Heart right ventricle (tissue), 16 donors: ENCODE measurements at regions not wholly inside any gene's neighbourhood (a gene's known extent, or its start where the extent isn't known, plus 50 kb on each side); places are given as distances from the start of the nearest gene placed in this dataset.
"Not testable (repeated sequence)": the region's sequence is repeated elsewhere in the genome, so short reads cannot be mapped to it uniquely, and the experiment has no call there.

Experiments used
- ATAC-seq, 8 donors: fragments of 200-7000 bp; cut with Tn5 transposase; one replicate each; pipeline ENCODE4 v1.9.1; 2020; ENCODE audit warnings: mild to moderate bottlenecking in 8 of 8, moderate library complexity in 8 of 8, moderate number of reproducible peaks in 1 of 8
- DNase-seq, 2 donors: peaks; one replicate each; pipeline ENCODE4 v3.0.0-alpha.2; 2020
- H3K27ac ChIP-seq, 10 donors: fragments of 200-600 bp; sonication (generic) in 2 of 10; one replicate each; pipeline versions ENCODE4 v1.5.0 to v1.8.0; 2020 to 2022; ENCODE audit warnings: mild to moderate bottlenecking in 3 of 10
- H3K27me3 ChIP-seq, 7 donors: fragments of 200-600 bp; one replicate each; pipeline ENCODE4 v1.8.0; 2021 to 2022; ENCODE audit warnings: mild to moderate bottlenecking in 2 of 7
- H3K36me3 ChIP-seq, 9 donors: fragments of 200-600 bp; sonication (generic) in 1 of 9; one replicate each; pipeline versions ENCODE4 v1.5.0 to v1.8.0; 2020 to 2022; ENCODE audit warnings: mild to moderate bottlenecking in 2 of 9
- H3K4me1 ChIP-seq, 9 donors: fragments of 200-600 bp; sonication (generic) in 1 of 9; one replicate each; pipeline versions ENCODE4 v1.5.0 to v1.8.0; 2020 to 2022; ENCODE audit warnings: mild to moderate bottlenecking in 4 of 9
- H3K4me3 ChIP-seq, 10 donors: fragments of 200-600 bp; sonication (generic) in 2 of 10; one replicate each; pipeline versions ENCODE4 v1.5.0 to v1.8.0; 2020 to 2022; ENCODE audit warnings: mild to moderate bottlenecking in 7 of 10, moderate library complexity in 2 of 10
- H3K9me3 ChIP-seq, 11 donors: fragments of 200-600 bp in 10 of 11; sonication (generic) in 2 of 11; one replicate each; pipeline versions ENCODE4 v1.5.0 to v1.8.0; 2013 to 2022; ENCODE audit warnings: mild to moderate bottlenecking in 2 of 11, control low read depth in 1 of 11, moderate library complexity in 1 of 11
- WGBS, 2 donors: extraction: QIAGEN DNeasy Blood & Tissue Kit; methylation state at CpG; one replicate each; pipeline ENCODE4 v1.1.7; 2013; ENCODE audit warnings: inconsistent platforms in 1 of 2; 5-methylcytosine and 5-hydroxymethylcytosine counted together
- intact Hi-C, 10 donors: fragments of 100-400 bp; cut with DNase I; formaldehyde crosslinking; loops; one replicate each; pipeline versions ENCODE4 v1.11.1 to v1.14.2; 2022
- TF ChIP-seq, protein P1 (sequence below), 9 donors: fragments of 200-600 bp; sonication (generic) in 2 of 9; IDR thresholded peaks; one replicate each; pipeline versions ENCODE4 v1.5.0 to v1.8.0; 2021 to 2022; ENCODE audit warnings: antibody characterized with exemption in 9 of 9, mild to moderate bottlenecking in 5 of 9, moderate library complexity in 1 of 9
- donor health status: Arrhythmogenic right ventricular cardiomyopathy.
- donor health status: ischemic (EF 13 %, LVEDD 7.1; RV severe dilation, severe dysfunction).
- donor health status: healthy with polysubstance abuse.
- donor health status: DM: no; HTN: yes; CAD: no.
- donor health status: DM: no; HTN: no; CAD: no.
- donor health status: ischemic (EF 25% LVEDD 6.9; RV normal size, moderate dysfunction).
- donor health status: ischemic (EF 25% LVEDD 5.7; RV mildly dilated, moderate dysfunction).
- donor health status: healthy.
- donor health status: DM: yes; HTN: yes; CAD: no.
- donor health status: Ischemic cardiomyopathy.
- donor health status: ischemic (EF 35%, LVEDD 5.7; RV mildly dilated, moderate dysfunction).
- donor health status: nonischemic (EF 11% LVEDD 7.7; RV severe dilation, severe dysfunction).
- donor health status: DM: yes; HTN: yes; CAD: no.
- donor health status: PGD.
- donor health status: ischemic (EF 29% LVEDD 5.4; RV normal size, mild dysfunction).
- donor health status: nonischemic (EF 23%, LVEDD 6.1; RV moderate dilation, normal function).

DNA sequence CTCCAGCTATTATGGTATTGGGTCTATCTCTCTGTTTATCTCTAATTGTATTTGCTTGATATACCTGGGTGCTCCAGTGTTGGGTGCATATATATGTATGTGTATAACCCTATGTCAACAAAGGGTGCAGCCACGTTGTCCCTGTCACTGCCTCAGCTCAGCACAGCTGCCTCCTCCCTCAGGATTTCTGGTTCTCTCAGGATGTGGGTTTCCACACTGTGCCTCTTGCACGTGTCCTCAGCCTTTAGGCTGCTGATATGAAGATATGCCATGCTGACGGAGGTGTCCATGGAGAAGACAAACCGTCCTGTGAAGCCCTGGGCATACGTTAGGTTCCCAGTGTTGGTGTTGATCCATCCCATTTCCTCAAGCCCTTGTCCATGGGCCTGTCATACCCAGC, 791.2 kb downstream of the TMEM121 start:
- Histone ChIP-seq H3K27me3 (peaks cover 0 to 16% (median 6%) of the 10 kb centered on the region in 7 donors), H3K9me3 (no peaks in the 10 kb centered on the region), H3K4me1 (no peaks in the 10 kb centered on the region), H3K27ac (no peak overlapping the region), H3K4me3 (no peak overlapping the region), H3K36me3 (no peaks in the 10 kb centered on the region)
- intact Hi-C loops, result no loop called here
- ATAC-seq (no peak), DNase-seq (no peak)
- 44 to 46% methylated on average over 5 of the region's 5 CpGs for WGBS, 2 donors
- TF ChIP-seq, protein P1, sequence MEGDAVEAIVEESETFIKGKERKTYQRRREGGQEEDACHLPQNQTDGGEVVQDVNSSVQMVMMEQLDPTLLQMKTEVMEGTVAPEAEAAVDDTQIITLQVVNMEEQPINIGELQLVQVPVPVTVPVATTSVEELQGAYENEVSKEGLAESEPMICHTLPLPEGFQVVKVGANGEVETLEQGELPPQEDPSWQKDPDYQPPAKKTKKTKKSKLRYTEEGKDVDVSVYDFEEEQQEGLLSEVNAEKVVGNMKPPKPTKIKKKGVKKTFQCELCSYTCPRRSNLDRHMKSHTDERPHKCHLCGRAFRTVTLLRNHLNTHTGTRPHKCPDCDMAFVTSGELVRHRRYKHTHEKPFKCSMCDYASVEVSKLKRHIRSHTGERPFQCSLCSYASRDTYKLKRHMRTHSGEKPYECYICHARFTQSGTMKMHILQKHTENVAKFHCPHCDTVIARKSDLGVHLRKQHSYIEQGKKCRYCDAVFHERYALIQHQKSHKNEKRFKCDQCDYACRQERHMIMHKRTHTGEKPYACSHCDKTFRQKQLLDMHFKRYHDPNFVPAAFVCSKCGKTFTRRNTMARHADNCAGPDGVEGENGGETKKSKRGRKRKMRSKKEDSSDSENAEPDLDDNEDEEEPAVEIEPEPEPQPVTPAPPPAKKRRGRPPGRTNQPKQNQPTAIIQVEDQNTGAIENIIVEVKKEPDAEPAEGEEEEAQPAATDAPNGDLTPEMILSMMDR (IDR thresholded peaks at IDR 0.05), result no peak

DNA sequence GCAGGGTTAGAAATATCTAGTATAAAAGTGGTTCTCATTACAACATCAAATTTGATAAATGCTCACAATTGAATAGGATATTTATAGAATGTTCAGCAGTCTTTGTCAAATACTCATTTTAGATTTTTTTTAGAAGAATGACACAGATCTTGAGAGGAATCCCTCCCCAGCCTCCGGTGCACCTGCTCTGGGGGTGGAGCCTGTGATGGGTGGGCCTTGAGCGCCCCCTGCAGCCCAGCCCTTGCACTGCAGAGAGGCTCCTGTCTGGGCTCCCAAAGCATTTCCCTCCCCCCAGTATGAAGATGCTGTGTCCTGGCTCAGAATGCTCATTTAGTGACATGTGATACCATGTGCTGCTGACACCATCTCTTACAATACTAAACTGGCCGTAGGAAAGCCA, 792.3 kb downstream of the TMEM121 start:
- 34 to 36% methylated on average over 3 of the region's 3 CpGs for WGBS, 2 donors
- intact Hi-C loops, result no loop called here
- ATAC-seq, result no peak
- Histone ChIP-seq H3K27me3 (peaks cover 0 to 19% (median 11%) of the 10 kb centered on the region in 7 donors), H3K4me1 (no peaks in the 10 kb centered on the region), H3K27ac (no peak overlapping the region), H3K9me3 (no peaks in the 10 kb centered on the region), H3K36me3 (no peaks in the 10 kb centered on the region), H3K4me3 (no peak overlapping the region)
- DNase-seq, result no peak
- TF ChIP-seq, protein P1 (IDR thresholded peaks at IDR 0.05), result peak in 2 of 9 donors; percentile 10 to 48

DNA sequence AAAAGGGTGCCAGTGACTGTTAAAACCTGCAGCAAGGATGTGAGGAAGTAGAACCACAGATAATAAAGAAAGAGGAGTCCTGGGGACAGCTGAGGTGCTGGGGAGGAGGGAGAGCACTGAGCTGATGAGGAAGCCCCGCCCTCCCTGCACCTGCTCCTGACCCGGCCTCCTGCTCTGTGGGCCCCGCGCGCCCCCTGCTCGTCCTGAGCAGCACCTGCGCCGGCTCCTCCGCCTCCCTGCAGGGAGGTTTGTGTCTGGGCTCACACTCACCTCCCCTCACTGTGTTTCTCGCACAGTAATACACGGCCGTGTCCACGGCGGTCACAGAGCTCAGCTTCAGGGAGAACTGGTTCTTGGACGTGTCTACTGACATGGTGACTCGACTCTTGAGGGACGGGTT, 797.6 kb downstream of the TMEM121 start:
- DNase-seq, H3K36me3 ChIP-seq, H3K9me3 ChIP-seq, intact Hi-C loops, ATAC-seq, H3K4me3 ChIP-seq, H3K27ac ChIP-seq, H3K4me1 ChIP-seq: not testable (repeated sequence)
- WGBS, 2 donors, result 68 to 76% methylated on average over 17 of the region's 17 CpGs
- peaks cover 0 to 26% (median 15%) of the 10 kb centered on the region in 7 donors for H3K27me3 ChIP-seq

DNA sequence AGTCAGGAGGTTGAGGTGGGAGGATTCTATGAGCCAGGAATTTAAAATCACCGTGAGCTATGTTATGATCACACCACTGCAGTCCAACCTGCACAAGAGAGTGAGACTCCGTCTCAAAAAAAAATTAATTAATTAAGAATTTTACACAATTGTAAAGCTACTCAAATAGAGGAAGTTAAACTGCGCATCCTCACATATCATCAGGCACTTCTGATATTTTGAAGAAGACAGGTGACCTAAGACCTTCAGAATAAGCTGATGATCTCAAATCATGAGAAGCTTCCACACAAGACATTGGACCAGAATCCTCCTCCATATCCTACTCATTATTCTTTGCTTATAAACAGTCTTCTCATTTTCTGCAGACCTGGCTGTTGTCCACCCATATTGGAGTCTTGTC, 800.9 kb downstream of the TMEM121 start:
- Histone ChIP-seq H3K9me3 (no peaks in the 10 kb centered on the region), H3K27ac (no peak overlapping the region), H3K36me3 (no peaks in the 10 kb centered on the region), H3K4me1 (no peaks in the 10 kb centered on the region), H3K4me3 (no peak overlapping the region), H3K27me3 (peaks cover 0 to 30% (median 16%) of the 10 kb centered on the region in 7 donors)
- intact Hi-C loops, result no loop called here
- 57 to 61% methylated on average over 3 of the region's 3 CpGs for WGBS, 2 donors
- ATAC-seq (no peak), DNase-seq (no peak)
- TF ChIP-seq, protein P1 (IDR thresholded peaks at IDR 0.05), result no peak

DNA sequence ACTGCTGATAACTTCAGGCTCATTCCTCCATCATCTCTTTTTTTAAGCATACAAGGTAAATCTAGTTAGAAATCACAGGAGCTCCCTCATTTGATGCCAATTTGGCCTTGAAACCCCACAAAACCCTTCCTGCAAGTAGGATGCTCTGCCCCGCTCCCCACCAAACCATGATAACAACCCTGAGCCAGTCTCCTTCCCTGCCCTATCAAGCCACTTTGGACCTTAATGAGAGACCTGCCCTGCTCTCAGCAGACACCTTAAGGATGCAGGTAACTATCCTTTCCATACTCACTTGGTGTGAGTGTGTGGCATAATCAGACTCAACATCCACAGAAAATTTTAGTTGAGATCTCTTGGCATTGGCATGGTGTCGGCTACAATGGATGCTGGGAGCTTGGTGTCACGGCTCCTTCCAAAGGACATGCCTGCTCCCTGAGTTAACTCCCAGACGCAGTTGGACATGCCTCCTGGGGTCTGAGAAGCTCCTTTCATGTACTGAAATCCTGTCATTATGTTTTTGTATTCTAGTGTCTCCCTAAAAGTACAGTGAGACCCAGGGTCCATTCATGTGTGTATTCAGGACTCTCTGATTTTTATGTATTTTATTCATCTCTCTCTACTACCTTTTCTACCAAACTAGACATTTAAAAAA, 801.4 kb downstream of the TMEM121 start:
- intact Hi-C loops, H3K27ac ChIP-seq, DNase-seq, H3K4me3 ChIP-seq, H3K36me3 ChIP-seq, H3K9me3 ChIP-seq, H3K4me1 ChIP-seq: not testable (repeated sequence)
- peaks cover 0 to 26% (median 11%) of the 10 kb centered on the region in 7 donors for H3K27me3 ChIP-seq
- 46 to 65% methylated on average over 4 of the region's 4 CpGs for WGBS, 2 donors
- peak in 1 of 8 donors; percentile 37 for ATAC-seq

DNA sequence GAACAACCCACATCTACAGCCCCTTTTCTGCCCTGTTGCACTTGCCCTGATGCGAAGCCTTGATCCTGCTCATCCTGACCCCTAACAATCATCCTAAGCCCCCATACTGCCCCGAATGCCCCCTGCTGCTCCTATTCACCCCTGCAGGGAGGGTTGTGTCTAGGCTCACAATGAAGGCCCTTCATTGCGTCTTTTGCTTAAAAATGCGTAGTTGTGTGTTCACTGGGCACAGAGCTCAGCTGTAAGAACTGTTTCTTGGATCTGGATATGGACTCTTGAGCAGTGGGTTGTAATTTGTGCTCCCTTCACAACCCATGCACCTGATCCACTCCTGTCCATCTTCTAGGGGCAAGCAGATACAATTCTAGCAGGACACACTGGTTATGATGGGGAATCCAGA, 802.9 kb downstream of the TMEM121 start:
- intact Hi-C loops, H3K36me3 ChIP-seq, H3K4me1 ChIP-seq, DNase-seq, H3K9me3 ChIP-seq, H3K27ac ChIP-seq, H3K4me3 ChIP-seq: not testable (repeated sequence)
- peak in 1 of 8 donors; percentile 59 for ATAC-seq
- WGBS, 2 donors, result 31 to 41% methylated on average over 3 to 4 of the region's 4 CpGs
- H3K27me3 ChIP-seq, result peaks cover 0 to 23% (median 11%) of the 10 kb centered on the region in 7 donors

DNA sequence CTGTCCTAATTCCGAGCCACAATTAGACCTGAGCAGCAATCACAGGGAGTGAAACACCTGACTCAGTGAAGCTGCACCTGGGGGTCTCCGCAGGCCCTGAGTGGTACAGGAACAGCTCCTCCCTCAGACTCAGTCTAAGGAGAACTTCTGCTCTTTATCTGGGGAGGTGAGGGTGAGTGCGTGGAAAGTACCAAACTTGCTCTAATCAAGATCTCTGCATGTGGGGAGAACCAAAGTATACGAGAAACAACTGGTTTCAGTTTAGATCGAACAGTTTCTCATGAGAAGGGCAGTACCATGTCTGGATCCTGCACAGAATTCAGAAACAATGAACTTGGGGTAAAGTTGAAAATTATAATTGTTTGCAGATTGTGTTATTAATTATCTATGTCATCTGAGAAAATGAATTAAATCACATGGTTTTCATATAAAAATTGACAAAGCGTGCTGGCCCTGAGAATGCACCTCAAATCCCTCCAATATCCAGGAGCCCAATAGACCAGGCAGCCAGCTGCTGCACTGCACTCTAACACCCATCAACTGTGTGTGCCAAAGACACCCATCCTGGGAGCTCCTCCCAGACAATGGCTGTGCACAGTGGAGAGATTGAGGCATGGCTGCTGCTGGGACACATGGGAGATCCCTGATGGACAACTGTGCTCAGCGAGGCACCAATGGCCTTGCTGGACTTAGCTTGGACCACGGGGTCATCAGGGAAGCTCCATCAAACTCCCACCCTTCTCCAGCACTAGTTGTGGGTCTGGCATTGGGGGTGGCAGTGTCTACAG, 803.8 kb downstream of the TMEM121 start:
- H3K4me3 ChIP-seq, intact Hi-C loops, H3K9me3 ChIP-seq, H3K36me3 ChIP-seq, H3K4me1 ChIP-seq, DNase-seq, ATAC-seq, H3K27ac ChIP-seq: not testable (repeated sequence)
- peaks cover 0 to 32% (median 11%) of the 10 kb centered on the region in 7 donors for H3K27me3 ChIP-seq
- 48 to 49% methylated on average over 5 of the region's 8 CpGs for WGBS, 2 donors
